Activated CD4-positive, alpha-beta T cell treated with anti-CD3 and anti-CD28 coated beads, Interleukin-10, Interleukin-2, amounts not matched to agents 100 ng/mL and 50 ng/mL, durations not matched to agents 16 hours and 8 hours (primary cell): ENCODE measurements at regions not wholly inside any gene's neighbourhood (a gene's known extent, or its start where the extent isn't known, plus 50 kb on each side); places are given as distances from the start of the nearest gene placed in this dataset.

Source experiments
- DNase-seq: peaks from one replicate; pipeline ENCODE4 v3.0.0-alpha.2; 2020

GRCh38 chr3:139286241-139286640 lies 57.6 kb upstream of the MRPS22 start:
- no peak for DNase-seq

DNA sequence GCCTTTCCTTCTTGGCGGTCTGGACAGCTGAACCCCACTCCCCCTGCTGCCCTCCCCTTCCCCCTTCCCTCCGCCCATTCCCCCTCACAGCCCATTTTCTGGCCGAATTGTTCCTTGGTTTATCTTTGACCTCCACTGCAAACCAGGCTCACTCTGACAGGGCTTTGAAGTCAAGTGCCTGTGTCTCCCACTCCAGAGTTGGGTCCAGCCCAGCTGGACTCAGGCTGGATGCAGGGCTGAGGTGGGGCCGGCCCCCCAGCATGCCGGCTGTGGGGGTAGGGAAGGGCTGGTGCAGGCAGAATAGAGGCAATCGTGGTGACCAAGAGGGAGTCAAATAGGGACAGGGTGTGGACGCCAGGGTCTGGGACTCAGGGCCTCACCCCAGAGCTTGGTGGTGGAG lies 57.0 kb upstream of the MRPS22 start:
- DNase-seq = no peak

DNA sequence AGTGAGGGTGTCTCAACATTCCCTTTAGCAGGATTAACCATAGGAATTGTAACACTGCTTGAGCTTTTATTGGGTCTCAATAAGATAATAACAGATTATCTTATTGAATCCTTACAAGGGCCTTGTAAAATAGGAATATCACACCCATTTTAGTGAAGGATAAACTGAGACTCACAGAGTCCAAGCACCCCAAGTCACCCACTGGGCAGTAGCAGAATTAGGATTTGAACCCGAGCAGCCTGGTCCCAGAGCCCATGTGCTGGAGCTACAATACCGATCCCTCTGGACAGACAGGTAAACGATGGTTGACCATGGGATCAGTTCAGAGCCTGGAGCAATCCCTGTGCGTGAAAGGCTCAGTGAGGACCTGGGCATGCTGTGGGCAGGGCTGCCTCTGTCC lies 56.3 kb upstream of the MRPS22 start:
- DNase-seq = no peak

DNA sequence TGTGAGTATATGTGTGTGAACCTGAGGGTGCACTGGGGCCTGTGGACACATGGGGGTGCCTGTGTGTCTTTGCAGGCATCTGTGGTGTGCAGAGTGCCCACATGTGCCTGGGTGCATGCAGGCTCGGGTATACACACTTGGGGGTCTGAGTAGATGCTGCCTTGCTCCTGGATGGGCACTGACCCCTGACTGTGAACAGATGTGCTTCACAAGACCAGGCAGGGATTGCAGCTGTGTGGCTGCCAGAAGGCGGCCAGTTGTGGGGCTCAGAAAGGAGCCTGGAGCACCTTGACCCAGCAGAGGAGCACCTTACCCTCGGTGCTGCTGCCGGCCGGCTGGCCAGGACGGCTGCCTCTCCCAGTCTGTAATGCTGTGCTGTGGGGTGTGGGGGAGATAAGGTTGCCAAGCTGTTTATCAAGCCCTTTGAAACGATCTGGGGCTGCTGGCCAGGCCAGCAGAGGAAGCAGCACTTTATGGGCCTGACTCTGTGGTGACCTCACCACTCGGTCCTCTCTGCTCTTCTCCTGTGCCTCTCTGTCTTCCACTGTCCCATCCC lies 55.5 kb upstream of the MRPS22 start:
- DNase-seq = no peak

GRCh38 chr3:139289860-139290524 lies 53.8 kb upstream of the MRPS22 start:
- DNase-seq = no peak

- no peak for DNase-seq
These were observed 52.4 kb upstream of the MRPS22 start for GRCh38 chr3:139291276-139292051.

DNA sequence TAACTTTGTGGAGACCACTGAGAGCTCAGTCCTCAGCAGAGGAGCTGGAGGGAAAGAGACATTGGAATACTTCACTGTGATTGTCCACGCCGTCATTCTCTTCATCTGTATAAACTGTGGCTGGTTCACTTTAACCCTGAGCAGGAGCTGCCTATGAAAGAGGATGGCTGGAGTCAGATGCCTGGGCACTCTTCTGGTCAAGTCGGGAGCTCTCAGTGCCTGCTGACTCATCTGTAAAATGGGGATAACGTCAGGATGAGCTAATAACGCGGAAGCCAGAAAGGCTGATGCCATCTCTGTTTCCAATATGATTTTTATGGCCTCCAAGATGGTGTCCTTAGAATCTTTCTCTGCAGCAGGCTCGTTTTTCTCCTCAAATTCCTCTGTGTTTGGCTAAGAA lies 51.6 kb upstream of the MRPS22 start:
- no peak for DNase-seq

DNA sequence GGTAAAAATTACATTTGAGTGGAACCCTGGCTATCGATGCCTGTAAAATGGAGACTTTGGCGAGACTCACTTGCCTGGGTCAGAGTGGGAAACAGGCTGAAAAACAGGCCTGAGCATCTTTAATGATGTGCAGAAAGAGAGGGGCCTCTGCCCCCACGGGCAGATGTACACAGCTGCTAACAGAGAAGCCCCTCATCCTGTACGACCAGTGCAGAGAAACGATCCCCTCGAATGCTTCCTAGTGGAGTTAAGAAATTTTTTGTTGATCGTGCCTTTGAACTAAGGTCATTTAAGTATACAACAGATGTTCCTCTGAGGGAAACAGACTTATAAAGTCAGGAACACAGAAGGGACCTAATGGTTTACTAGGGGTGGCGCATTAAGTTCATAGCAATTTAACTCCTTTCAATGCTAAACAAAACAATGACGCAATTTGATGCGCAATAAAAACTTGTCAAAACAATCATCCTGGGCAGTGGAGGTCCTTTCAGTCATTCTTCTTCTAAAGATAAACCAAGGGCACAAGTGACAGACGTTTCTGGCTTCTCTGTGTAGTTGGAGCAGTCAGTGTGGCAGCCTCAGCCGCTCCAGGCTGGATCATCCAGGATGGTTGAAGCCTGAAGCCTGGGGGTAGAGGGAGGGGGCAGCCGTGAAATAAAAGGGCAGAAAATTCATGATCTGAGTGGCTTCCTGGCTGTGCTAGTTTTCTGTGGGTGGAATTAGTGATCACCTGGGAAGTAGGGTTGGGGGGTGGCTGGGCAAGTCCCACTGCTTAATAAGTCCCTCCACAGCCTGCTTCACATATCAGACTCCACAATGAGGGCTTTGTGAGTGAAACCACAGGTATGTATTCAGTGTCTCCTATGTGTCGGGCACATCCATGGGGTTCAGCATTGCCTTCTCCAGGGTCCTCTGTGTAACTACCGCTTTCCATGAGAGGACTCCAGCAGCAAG lies 50.8 kb upstream of the MRPS22 start:
- no peak for DNase-seq

GRCh38 chr3:139293665-139294023 lies 50.2 kb upstream of the MRPS22 start:
- no peak for DNase-seq
